Heart left ventricle (tissue), 13 donors: ENCODE measurements at regions not wholly inside any gene's neighbourhood (a gene's known extent, or its start where the extent isn't known, plus 50 kb on each side); places are given as distances from the start of the nearest gene placed in this dataset.

ENCODE experiments used
- POLR2A ChIP-seq, 2 donors: fragments of 450-650 bp; IDR thresholded peaks; one replicate each; pipeline ENCODE4 v1.6.1; 2017; ENCODE audit warnings: antibody characterized with exemption in 2 of 2, mild to moderate bottlenecking in 2 of 2, moderate library complexity in 2 of 2
- TF ChIP-seq, protein P1 (sequence below), 12 donors: fragments of 200-600 bp; sonication (generic) in 4 of 12; IDR thresholded peaks; one replicate each; pipeline versions ENCODE4 v1.5.0 to v1.8.0; 2018 to 2022; ENCODE audit warnings: antibody characterized with exemption in 12 of 12, mild to moderate bottlenecking in 5 of 12
- donor health status: ischemic (EF 13 %, LVEDD 7.1; RV severe dilation, severe dysfunction).
- donor health status: DM: no; HTN: yes; CAD: no.
- donor health status: DM: no; HTN: no; CAD: no.
- donor health status: ischemic (EF 25% LVEDD 6.9; RV normal size, moderate dysfunction).
- donor health status: ischemic (EF 25% LVEDD 5.7; RV mildly dilated, moderate dysfunction).
- donor health status: ischemic (EF 35%, LVEDD 5.7; RV mildly dilated, moderate dysfunction).
- donor health status: nonischemic (EF 11% LVEDD 7.7; RV severe dilation, severe dysfunction).
- donor health status: DM: yes; HTN: yes; CAD: no.
- donor health status: PGD.
- donor health status: ischemic (EF 29% LVEDD 5.4; RV normal size, mild dysfunction).
- donor health status: nonischemic (EF 23%, LVEDD 6.1; RV moderate dilation, normal function).

DNA sequence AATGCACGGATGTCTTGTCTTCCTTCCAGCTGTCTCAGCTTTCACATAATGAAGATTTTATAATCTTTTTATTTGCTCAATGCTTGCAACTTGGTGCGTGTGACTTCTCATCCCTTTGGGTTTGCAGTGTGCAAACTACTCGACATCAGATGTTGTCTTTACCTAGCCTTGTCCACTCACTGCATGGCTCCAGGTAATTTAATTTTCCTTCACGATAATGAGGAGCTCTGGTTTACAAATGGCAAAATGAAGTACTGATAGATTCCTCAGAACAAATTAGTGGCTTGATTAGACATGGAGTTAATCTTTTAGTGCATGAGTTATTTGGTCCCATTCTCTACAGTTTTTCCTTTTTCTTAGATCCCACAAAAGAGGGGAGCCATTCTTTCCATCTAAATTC is 603.0 kb downstream of the CCDC171 start:
- TF ChIP-seq, protein P1, sequence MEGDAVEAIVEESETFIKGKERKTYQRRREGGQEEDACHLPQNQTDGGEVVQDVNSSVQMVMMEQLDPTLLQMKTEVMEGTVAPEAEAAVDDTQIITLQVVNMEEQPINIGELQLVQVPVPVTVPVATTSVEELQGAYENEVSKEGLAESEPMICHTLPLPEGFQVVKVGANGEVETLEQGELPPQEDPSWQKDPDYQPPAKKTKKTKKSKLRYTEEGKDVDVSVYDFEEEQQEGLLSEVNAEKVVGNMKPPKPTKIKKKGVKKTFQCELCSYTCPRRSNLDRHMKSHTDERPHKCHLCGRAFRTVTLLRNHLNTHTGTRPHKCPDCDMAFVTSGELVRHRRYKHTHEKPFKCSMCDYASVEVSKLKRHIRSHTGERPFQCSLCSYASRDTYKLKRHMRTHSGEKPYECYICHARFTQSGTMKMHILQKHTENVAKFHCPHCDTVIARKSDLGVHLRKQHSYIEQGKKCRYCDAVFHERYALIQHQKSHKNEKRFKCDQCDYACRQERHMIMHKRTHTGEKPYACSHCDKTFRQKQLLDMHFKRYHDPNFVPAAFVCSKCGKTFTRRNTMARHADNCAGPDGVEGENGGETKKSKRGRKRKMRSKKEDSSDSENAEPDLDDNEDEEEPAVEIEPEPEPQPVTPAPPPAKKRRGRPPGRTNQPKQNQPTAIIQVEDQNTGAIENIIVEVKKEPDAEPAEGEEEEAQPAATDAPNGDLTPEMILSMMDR (IDR thresholded peaks at IDR 0.05), result no peak
- no peak for TF ChIP-seq POLR2A (IDR thresholded peaks at IDR 0.05)
